GM19023 (cell line): ENCODE measurements at regions not wholly inside any gene's neighbourhood (a gene's known extent, or its start where the extent isn't known, plus 50 kb on each side); places are given as distances from the start of the nearest gene placed in this dataset.
"Not testable (repeated sequence)": the region's sequence is repeated elsewhere in the genome, so short reads cannot be mapped to it uniquely, and the experiment has no call there.

Source experiments
- ATAC-seq: cut with Tn5 transposase; IDR thresholded peaks from one replicate; pipeline ENCODE4 v1.9.1; 2021; ENCODE audit warnings: mild to moderate bottlenecking, moderate library complexity; ENCODE audit not compliant: unreplicated experiment

GRCh38 chr2:43149482-43150107 is 76.8 kb downstream of the ZFP36L2 start:
- ATAC-seq, result no peak

- ATAC-seq, result no peak
Observed at GRCh38 chr2:43146083-43146482, 80.3 kb downstream of the ZFP36L2 start.

- no peak for ATAC-seq
Observed at GRCh38 chr2:43144263-43144662, 82.1 kb downstream of the ZFP36L2 start.

- no peak for ATAC-seq
Observed at GRCh38 chr2:43143756-43144155, 82.7 kb downstream of the ZFP36L2 start.

- ATAC-seq, result no peak
Observed at GRCh38 chr2:43142921-43143438, 83.4 kb downstream of the ZFP36L2 start.

- not testable (repeated sequence) for ATAC-seq
Observed at GRCh38 chr2:43141636-43142151, 84.7 kb downstream of the ZFP36L2 start.

- ATAC-seq, result no peak
Observed at GRCh38 chr2:43139996-43140621, 86.3 kb downstream of the ZFP36L2 start.

GRCh38 chr2:43139501-43139900 is 86.9 kb downstream of the ZFP36L2 start:
- no peak for ATAC-seq

GRCh38 chr2:43138441-43138840 is 88.0 kb downstream of the ZFP36L2 start:
- no peak for ATAC-seq

GRCh38 chr2:43136876-43137275 is 89.5 kb downstream of the ZFP36L2 start:
- ATAC-seq, result no peak

GRCh38 chr2:43136011-43136799 is 90.2 kb downstream of the ZFP36L2 start:
- ATAC-seq, result no peak

GRCh38 chr2:43135583-43135982 is 90.8 kb downstream of the ZFP36L2 start:
- no peak for ATAC-seq

GRCh38 chr2:43134571-43134889 is 91.9 kb downstream of the ZFP36L2 start:
- no peak for ATAC-seq

GRCh38 chr2:43133708-43134570 is 92.5 kb downstream of the ZFP36L2 start:
- ATAC-seq, result no peak

GRCh38 chr2:43133336-43133707 is 93.1 kb downstream of the ZFP36L2 start:
- no peak for ATAC-seq

GRCh38 chr2:43132683-43133301 is 93.6 kb downstream of the ZFP36L2 start:
- no peak for ATAC-seq

GRCh38 chr2:43131890-43132682 is 94.3 kb downstream of the ZFP36L2 start:
- ATAC-seq, result no peak

GRCh38 chr2:43131051-43131889 is 95.1 kb downstream of the ZFP36L2 start:
- ATAC-seq, result peak; percentile 41

GRCh38 chr2:43130548-43130875 is 95.9 kb downstream of the ZFP36L2 start:
- no peak for ATAC-seq
